Body of pancreas (tissue), 4 donors: ENCODE measurements at regions not wholly inside any gene's neighbourhood (a gene's known extent, or its start where the extent isn't known, plus 50 kb on each side); places are given as distances from the start of the nearest gene placed in this dataset.

Experiments
- ATAC-seq: fragments of 150-250 bp; one replicate; pipeline ENCODE4 v1.9.1; 2016
- DNase-seq, 4 donors: peaks; one replicate each; pipeline ENCODE4 v3.0.0-alpha.2; 2019
- H3K27ac ChIP-seq, 4 donors: fragments of 200-600 bp; sonication (generic); 1 replicate in 3 of 4; 2 replicates in 1 of 4; pipeline versions ENCODE4 v1.5.1 to v1.6.1; 2016 to 2019; ENCODE audit warnings: mild to moderate bottlenecking in 1 of 4, mixed read lengths in 1 of 4, moderate library complexity in 1 of 4
- H3K27me3 ChIP-seq, 2 donors: fragments of 200-600 bp; sonication (generic); one replicate each; pipeline ENCODE4 v1.6.0; 2016; ENCODE audit warnings: mild to moderate bottlenecking in 1 of 2
- H3K36me3 ChIP-seq, 2 donors: fragments of 200-600 bp; sonication (generic); replicated peaks in 1 of 2; 2 replicates each; pipeline ENCODE4 v1.5.1; 2016; ENCODE audit warnings: low read depth in 2 of 2; ENCODE audit not compliant: insufficient read depth in 1 of 2
- H3K4me1 ChIP-seq: fragments of 200-600 bp; sonication (generic); one replicate; pipeline ENCODE4 v1.6.0; 2016
- H3K4me3 ChIP-seq, 2 donors: fragments of 200-600 bp; sonication (generic); 1 replicate in 1 of 2; 2 replicates in 1 of 2; pipeline ENCODE4 v1.5.1; 2016 to 2019
- H3K9me3 ChIP-seq, 3 donors: fragments of 200-600 bp; sonication (generic); 1 replicate in 2 of 3; 2 replicates in 1 of 3; pipeline ENCODE4 v1.5.1; 2016
- CTCF ChIP-seq, 7 experiments: fragments of 450-650 bp in 4 of 7; fragments of 200-600 bp in 3 of 7; sonication (generic) in 3 of 7; IDR thresholded peaks; one replicate each; pipeline ENCODE4 v1.5.1; 2016 to 2019; ENCODE audit warnings: antibody characterized with exemption in 7 of 7
- POLR2A ChIP-seq, 3 donors: fragments of 450-650 bp; IDR thresholded peaks; one replicate each; pipeline ENCODE4 v1.6.1; 2016; ENCODE audit warnings: antibody characterized with exemption in 3 of 3, mild to moderate bottlenecking in 2 of 3
- WGBS, 2 donors: methylation state at CpG; one replicate each; pipeline ENCODE4 v1.1.5; 2017; 5-methylcytosine and 5-hydroxymethylcytosine counted together
- intact Hi-C: fragments of 100-400 bp; cut with DNase I; formaldehyde crosslinking; loops from one replicate; pipeline ENCODE4 v1.15.1; 2023

GRCh38 chr2:153218851-153219250, 259.7 kb downstream of the RPRM start:
- H3K9me3 ChIP-seq, result no peaks in the 10 kb centered on the region
- H3K4me3 ChIP-seq, result no peak overlapping the region
- ATAC-seq (no peak), DNase-seq (no peak)
- no peaks in the 10 kb centered on the region for H3K27me3 ChIP-seq
- no peaks in the 10 kb centered on the region for H3K4me1 ChIP-seq
- TF ChIP-seq CTCF (IDR thresholded peaks at IDR 0.05) (no peak), POLR2A (IDR thresholded peaks at IDR 0.05) (no peak)
- H3K36me3 ChIP-seq, result no peaks in the 10 kb centered on the region
- intact Hi-C loops, result no loop called here
- H3K27ac ChIP-seq, result no peak overlapping the region

- no peak for DNase-seq
- no peaks in the 10 kb centered on the region for H3K36me3 ChIP-seq
- intact Hi-C loops, result no loop called here
- H3K27ac ChIP-seq, result no peak overlapping the region
- H3K9me3 ChIP-seq, result no peaks in the 10 kb centered on the region
- WGBS, 2 donors, result 57 to 68% methylated on average over 1 of the region's 1 CpG
- no peaks in the 10 kb centered on the region for H3K27me3 ChIP-seq
- H3K4me1 ChIP-seq, result no peaks in the 10 kb centered on the region
- ATAC-seq, result no peak
- TF ChIP-seq CTCF (IDR thresholded peaks at IDR 0.05), result no peak
- TF ChIP-seq POLR2A (IDR thresholded peaks at IDR 0.05), result no peak
- H3K4me3 ChIP-seq, result no peak overlapping the region
These were observed 264.2 kb downstream of the RPRM start for GRCh38 chr2:153214337-153214736.

- Histone ChIP-seq H3K36me3 (no peaks in the 10 kb centered on the region), H3K4me3 (no peak overlapping the region), H3K4me1 (no peaks in the 10 kb centered on the region), H3K9me3 (no peaks in the 10 kb centered on the region), H3K27ac (no peak overlapping the region), H3K27me3 (no peaks in the 10 kb centered on the region)
- no peak for DNase-seq
- intact Hi-C loops, result no loop called here
- WGBS, 2 donors, result 38 to 40% methylated on average over 1 of the region's 1 CpG
- TF ChIP-seq POLR2A (IDR thresholded peaks at IDR 0.05), result no peak
- TF ChIP-seq CTCF (IDR thresholded peaks at IDR 0.05), result no peak
- no peak for ATAC-seq
These were observed 265.5 kb downstream of the RPRM start for GRCh38 chr2:153213022-153213421.

GRCh38 chr2:153197402-153198386, 280.9 kb downstream of the RPRM start:
- Histone ChIP-seq H3K27ac (no peak overlapping the region), H3K27me3 (no peaks in the 10 kb centered on the region), H3K9me3 (no peaks in the 10 kb centered on the region), H3K4me1 (no peaks in the 10 kb centered on the region), H3K4me3 (no peak overlapping the region), H3K36me3 (no peaks in the 10 kb centered on the region)
- WGBS, 2 donors, result 71 to 76% methylated on average over 9 to 11 of the region's 11 CpGs
- intact Hi-C loops, result no loop called here
- DNase-seq (no peak), ATAC-seq (no peak)
- TF ChIP-seq POLR2A (IDR thresholded peaks at IDR 0.05) (no peak), CTCF (IDR thresholded peaks at IDR 0.05) (no peak)
